Testis (tissue), 2 donors: ENCODE measurements at regions not wholly inside any gene's neighbourhood (a gene's known extent, or its start where the extent isn't known, plus 50 kb on each side); places are given as distances from the start of the nearest gene placed in this dataset.

Experiments used
- CTCF ChIP-seq, 3 experiments: fragments of 450-650 bp in 2 of 3; fragments of 200-600 bp in 1 of 3; sonication (generic) in 1 of 3; IDR thresholded peaks; one replicate each; pipeline ENCODE4 v1.5.1; 2016 to 2019; ENCODE audit warnings: antibody characterized with exemption in 3 of 3, mild to moderate bottlenecking in 2 of 3, moderate library complexity in 1 of 3
- POLR2A ChIP-seq: fragments of 450-650 bp; IDR thresholded peaks from one replicate; pipeline ENCODE4 v1.6.1; 2017; ENCODE audit warnings: antibody characterized with exemption, mild to moderate bottlenecking, moderate library complexity

DNA sequence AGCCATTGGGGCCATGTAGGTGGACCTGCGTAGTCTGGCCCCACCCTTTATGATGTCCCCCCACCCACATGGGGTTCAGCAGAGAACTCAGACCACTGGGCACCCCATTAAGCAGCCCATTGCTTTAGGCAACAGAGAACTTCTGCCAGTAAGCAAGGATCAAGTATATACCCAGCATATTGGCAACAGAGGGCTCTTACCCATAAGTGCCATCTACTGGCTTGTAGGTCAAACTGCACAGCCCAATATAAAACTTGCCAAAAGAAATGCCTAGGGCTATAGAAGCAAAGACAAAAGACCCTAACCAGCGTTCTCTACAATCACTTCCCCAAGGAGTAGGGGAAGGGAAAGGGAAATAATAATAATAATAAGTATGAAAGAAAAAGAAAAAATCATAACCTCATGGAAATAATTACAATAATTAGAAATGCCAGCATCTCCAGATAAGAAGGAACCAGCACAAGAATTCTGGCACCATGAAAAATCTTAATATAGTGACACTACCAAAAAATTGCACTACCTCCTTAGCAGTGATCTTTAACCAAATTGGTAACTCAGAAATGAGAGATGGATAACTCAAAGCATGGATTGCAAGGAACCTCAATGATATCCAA, 1090.7 kb downstream of the FAT4 start:
- TF ChIP-seq CTCF (IDR thresholded peaks at IDR 0.05) (peak in 1 of 3 experiments; percentile 28), POLR2A (no peak)
